ENCODE measurements at regions not wholly inside any gene's neighbourhood (a gene's known extent, or its start where the extent isn't known, plus 50 kb on each side); places are given as distances from the start of the nearest gene placed in this dataset.

DNA sequence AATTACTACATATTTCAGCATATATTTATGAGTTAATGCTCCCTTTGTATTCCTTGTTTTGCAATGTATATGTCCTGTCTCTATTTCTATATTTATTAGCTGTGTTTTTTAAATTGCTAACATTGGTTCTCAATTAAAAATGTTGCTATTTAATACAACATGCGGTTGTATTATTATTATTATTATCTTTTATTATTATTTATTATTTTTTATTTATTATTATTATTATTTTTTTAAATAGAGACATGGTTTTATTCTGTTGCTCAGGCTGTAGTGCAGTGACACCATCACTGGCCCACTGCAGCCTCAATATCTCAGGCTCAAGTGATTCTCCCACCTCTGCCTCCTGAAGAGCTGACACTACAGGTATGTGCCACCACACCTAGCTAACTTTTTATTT is 1005.9 kb upstream of the ADGRL3 start:
- Histone ChIP-seq H3F3A (ENCODE audit: low read depth) (no peaks in the 10 kb centered on the region), H4K20me1 (ENCODE audit: insufficient read depth, low read length, poor library complexity, severe bottlenecking) (no peaks in the 10 kb centered on the region)

GRCh38 chr4:60195256-60195655 is 1004.9 kb upstream of the ADGRL3 start:
- H3K4me2 ChIP-seq (ENCODE audit: low read depth, low read length, poor library complexity, severe bottlenecking), result no peak overlapping the region
- H2AFZ ChIP-seq (ENCODE audit: low read length), result no peak overlapping the region
- H3K36me3 ChIP-seq (ENCODE audit: insufficient read depth, low read length), result no peaks in the 10 kb centered on the region
- H3K9me3 ChIP-seq (ENCODE audit: insufficient read depth, low read depth, low read length), result no peaks in the 10 kb centered on the region
- H3K79me2 ChIP-seq (ENCODE audit: insufficient read depth, low read length), result no peaks in the 10 kb centered on the region
- no peaks in the 10 kb centered on the region for H3K9me2 ChIP-seq (replicated peaks; ENCODE audit: low read depth, low read length)
- no peak overlapping the region for H3K9ac ChIP-seq (ENCODE audit: low read depth, low read length, poor library complexity, severe bottlenecking)
- no peak overlapping the region for H3K4me3 ChIP-seq (ENCODE audit: low read length, poor library complexity, severe bottlenecking)
- no peaks in the 10 kb centered on the region for H3K4me1 ChIP-seq (ENCODE audit: insufficient read depth, low read length, poor library complexity, severe bottlenecking)
- no peaks in the 10 kb centered on the region for H3K27me3 ChIP-seq (ENCODE audit: insufficient read depth, low read length, poor library complexity, severe bottlenecking)
- TF ChIP-seq EZH2phosphoT487 (IDR thresholded peaks at IDR 0.05; ENCODE audit: borderline replicate concordance), result no peak
- TF ChIP-seq, protein P1, sequence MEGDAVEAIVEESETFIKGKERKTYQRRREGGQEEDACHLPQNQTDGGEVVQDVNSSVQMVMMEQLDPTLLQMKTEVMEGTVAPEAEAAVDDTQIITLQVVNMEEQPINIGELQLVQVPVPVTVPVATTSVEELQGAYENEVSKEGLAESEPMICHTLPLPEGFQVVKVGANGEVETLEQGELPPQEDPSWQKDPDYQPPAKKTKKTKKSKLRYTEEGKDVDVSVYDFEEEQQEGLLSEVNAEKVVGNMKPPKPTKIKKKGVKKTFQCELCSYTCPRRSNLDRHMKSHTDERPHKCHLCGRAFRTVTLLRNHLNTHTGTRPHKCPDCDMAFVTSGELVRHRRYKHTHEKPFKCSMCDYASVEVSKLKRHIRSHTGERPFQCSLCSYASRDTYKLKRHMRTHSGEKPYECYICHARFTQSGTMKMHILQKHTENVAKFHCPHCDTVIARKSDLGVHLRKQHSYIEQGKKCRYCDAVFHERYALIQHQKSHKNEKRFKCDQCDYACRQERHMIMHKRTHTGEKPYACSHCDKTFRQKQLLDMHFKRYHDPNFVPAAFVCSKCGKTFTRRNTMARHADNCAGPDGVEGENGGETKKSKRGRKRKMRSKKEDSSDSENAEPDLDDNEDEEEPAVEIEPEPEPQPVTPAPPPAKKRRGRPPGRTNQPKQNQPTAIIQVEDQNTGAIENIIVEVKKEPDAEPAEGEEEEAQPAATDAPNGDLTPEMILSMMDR (conservative IDR thresholded peaks at IDR 0.05; ENCODE audit: low read length), result no peak
- no peaks in the 10 kb centered on the region for H3F3A ChIP-seq (ENCODE audit: low read depth)
- no peaks in the 10 kb centered on the region for H4K20me1 ChIP-seq (ENCODE audit: insufficient read depth, low read length, poor library complexity, severe bottlenecking)

More for the DNA sequence above, 1005.9 kb upstream of the ADGRL3 start:
- Histone ChIP-seq H3K9ac (ENCODE audit: low read depth, low read length, poor library complexity, severe bottlenecking) (no peak overlapping the region), H2AFZ (ENCODE audit: low read length) (no peak overlapping the region), H3K4me1 (ENCODE audit: insufficient read depth, low read length, poor library complexity, severe bottlenecking) (no peaks in the 10 kb centered on the region), H3K79me2 (ENCODE audit: insufficient read depth, low read length) (no peaks in the 10 kb centered on the region), H3K4me3 (ENCODE audit: low read length, poor library complexity, severe bottlenecking) (no peak overlapping the region), H3K36me3 (ENCODE audit: insufficient read depth, low read length) (no peaks in the 10 kb centered on the region), H3K4me2 (ENCODE audit: low read depth, low read length, poor library complexity, severe bottlenecking) (no peak overlapping the region), H3K9me3 (ENCODE audit: insufficient read depth, low read depth, low read length) (no peaks in the 10 kb centered on the region), H3K9me2 (replicated peaks; ENCODE audit: low read depth, low read length) (no peaks in the 10 kb centered on the region), H3K27me3 (ENCODE audit: insufficient read depth, low read length, poor library complexity, severe bottlenecking) (no peaks in the 10 kb centered on the region)
- no peak for TF ChIP-seq EZH2phosphoT487 (IDR thresholded peaks at IDR 0.05; ENCODE audit: borderline replicate concordance)
- TF ChIP-seq, protein P1 (conservative IDR thresholded peaks at IDR 0.05; ENCODE audit: low read length), result no peak

DNA sequence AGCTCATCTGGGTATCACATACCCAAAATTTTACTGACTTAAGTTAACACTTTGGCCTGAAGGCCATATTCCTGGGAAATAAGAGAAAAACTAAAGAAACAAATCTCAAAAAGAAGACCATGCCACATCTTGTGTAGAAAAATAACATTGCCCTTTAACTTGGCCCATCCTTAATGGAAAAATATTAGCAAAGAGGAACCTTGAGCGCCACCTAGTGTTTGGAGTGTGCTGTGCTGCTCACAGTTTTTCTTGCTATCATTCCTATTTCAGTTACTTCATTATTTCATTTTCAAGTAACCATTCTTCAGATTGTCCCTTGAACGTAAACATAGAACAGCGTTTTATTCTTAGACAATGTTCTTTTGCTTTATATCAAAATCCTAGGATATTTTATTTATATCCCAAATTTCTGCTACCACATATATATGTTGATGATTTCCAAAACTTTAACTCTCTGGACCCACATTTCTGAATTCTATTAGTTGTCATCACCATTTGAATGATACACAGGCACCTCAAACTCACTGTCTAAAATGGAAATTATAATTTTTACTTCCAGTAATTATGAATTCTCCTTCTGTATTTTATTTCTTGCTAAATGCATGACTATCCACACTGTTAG is 999.0 kb upstream of the ADGRL3 start:
- Histone ChIP-seq H3K4me3 (ENCODE audit: low read length, poor library complexity, severe bottlenecking) (no peak overlapping the region), H3K9me3 (ENCODE audit: insufficient read depth, low read depth, low read length) (no peaks in the 10 kb centered on the region), H3K27me3 (ENCODE audit: insufficient read depth, low read length, poor library complexity, severe bottlenecking) (no peaks in the 10 kb centered on the region), H2AFZ (ENCODE audit: low read length) (no peak overlapping the region), H3K4me2 (ENCODE audit: low read depth, low read length, poor library complexity, severe bottlenecking) (no peak overlapping the region), H3K79me2 (ENCODE audit: insufficient read depth, low read length) (no peaks in the 10 kb centered on the region), H3K9ac (ENCODE audit: low read depth, low read length, poor library complexity, severe bottlenecking) (no peak overlapping the region), H3F3A (ENCODE audit: low read depth) (no peaks in the 10 kb centered on the region), H3K4me1 (ENCODE audit: insufficient read depth, low read length, poor library complexity, severe bottlenecking) (no peaks in the 10 kb centered on the region), H3K9me2 (replicated peaks; ENCODE audit: low read depth, low read length) (no peaks in the 10 kb centered on the region), H3K36me3 (ENCODE audit: insufficient read depth, low read length) (no peaks in the 10 kb centered on the region), H4K20me1 (ENCODE audit: insufficient read depth, low read length, poor library complexity, severe bottlenecking) (no peaks in the 10 kb centered on the region)
- TF ChIP-seq, protein P1 (conservative IDR thresholded peaks at IDR 0.05; ENCODE audit: low read length), result peak; percentile 94
- TF ChIP-seq EZH2phosphoT487 (IDR thresholded peaks at IDR 0.05; ENCODE audit: borderline replicate concordance), result no peak
